Stromal cell of bone marrow (primary cell): ENCODE measurements at regions not wholly inside any gene's neighbourhood (a gene's known extent, or its start where the extent isn't known, plus 50 kb on each side); places are given as distances from the start of the nearest gene placed in this dataset.

Experiments
- DNase-seq: peaks from one replicate; pipeline ENCODE4 v3.0.0-alpha.2; 2012; ENCODE audit warnings: low read depth

GRCh38 chr14:65936342-65936975 is 523.9 kb downstream of the FUT8 start:
- no peak for DNase-seq

- no peak for DNase-seq
Observed at GRCh38 chr14:65937079-65937959, 524.8 kb downstream of the FUT8 start.

- DNase-seq, result no peak
Observed at GRCh38 chr14:65937960-65938316, 525.4 kb downstream of the FUT8 start.

- DNase-seq, result no peak
Observed at GRCh38 chr14:65938738-65939137, 526.2 kb downstream of the FUT8 start.

- DNase-seq, result no peak
Observed at GRCh38 chr14:65939184-65939583, 526.7 kb downstream of the FUT8 start.

GRCh38 chr14:65940056-65940735 is 527.7 kb downstream of the FUT8 start:
- no peak for DNase-seq

- no peak for DNase-seq
Observed at GRCh38 chr14:65941091-65941490, 528.6 kb downstream of the FUT8 start.

GRCh38 chr14:65943150-65943549 is 530.6 kb downstream of the FUT8 start:
- DNase-seq, result no peak

GRCh38 chr14:65943916-65944410 is 531.4 kb downstream of the FUT8 start:
- no peak for DNase-seq

GRCh38 chr14:65945327-65945726 is 532.8 kb downstream of the FUT8 start:
- DNase-seq, result no peak

GRCh38 chr14:65946494-65946893 is 534.0 kb downstream of the FUT8 start:
- DNase-seq, result no peak

GRCh38 chr14:65948302-65948701 is 535.8 kb downstream of the FUT8 start:
- no peak for DNase-seq

GRCh38 chr14:65949711-65950516 is 536.3 kb upstream of the CCDC196 start:
- no peak for DNase-seq

GRCh38 chr14:65954942-65955341 is 531.2 kb upstream of the CCDC196 start:
- DNase-seq, result no peak

- DNase-seq, result no peak
Observed at GRCh38 chr14:65957631-65958205, 528.5 kb upstream of the CCDC196 start.

- no peak for DNase-seq
Observed at GRCh38 chr14:65958664-65959562, 527.3 kb upstream of the CCDC196 start.

GRCh38 chr14:65959563-65960024 is 526.6 kb upstream of the CCDC196 start:
- DNase-seq, result no peak

- DNase-seq, result no peak
Observed at GRCh38 chr14:65961004-65961403, 525.2 kb upstream of the CCDC196 start.

GRCh38 chr14:65962952-65963351 is 523.2 kb upstream of the CCDC196 start:
- DNase-seq, result no peak

- DNase-seq, result no peak
Observed at GRCh38 chr14:65964366-65964765, 521.8 kb upstream of the CCDC196 start.
